Left lung (tissue), 4 donors: ENCODE measurements at regions not wholly inside any gene's neighbourhood (a gene's known extent, or its start where the extent isn't known, plus 50 kb on each side); places are given as distances from the start of the nearest gene placed in this dataset.

ENCODE experiments used
- ATAC-seq: fragments of 200-7000 bp; cut with Tn5 transposase; one replicate; pipeline ENCODE4 v1.9.1; 2020; ENCODE audit warnings: moderate library complexity
- DNase-seq, 4 donors: peaks; one replicate each; pipeline ENCODE4 v3.0.0-alpha.2; 2013 to 2020
- H3K27ac ChIP-seq, 2 donors: fragments of 200-600 bp; sonication (generic) in 1 of 2; one replicate each; pipeline versions ENCODE4 v1.5.0 to v1.8.0; 2020 to 2021
- H3K27me3 ChIP-seq, 2 donors: fragments of 200-600 bp; sonication (generic) in 1 of 2; one replicate each; pipeline versions ENCODE4 v1.5.0 to v1.8.0; 2020 to 2021
- H3K36me3 ChIP-seq, 2 donors: fragments of 200-600 bp; sonication (generic) in 1 of 2; one replicate each; pipeline versions ENCODE4 v1.5.0 to v1.8.0; 2020 to 2021
- H3K4me1 ChIP-seq, 2 donors: fragments of 200-600 bp; one replicate each; pipeline ENCODE4 v1.8.0; 2021
- H3K4me3 ChIP-seq, 2 donors: fragments of 200-600 bp; sonication (generic) in 1 of 2; one replicate each; pipeline versions ENCODE4 v1.5.0 to v1.8.0; 2020 to 2021; ENCODE audit warnings: mild to moderate bottlenecking in 1 of 2
- H3K9me3 ChIP-seq, 2 donors: fragments of 200-600 bp; sonication (generic) in 1 of 2; one replicate each; pipeline versions ENCODE4 v1.5.0 to v1.8.0; 2020 to 2021
- intact Hi-C, 2 donors: fragments of 100-400 bp; cut with DNase I; formaldehyde crosslinking; loops; one replicate each; pipeline versions ENCODE4 v1.11.2 to v1.14.2; 2022
- TF ChIP-seq, protein P1 (sequence below), 2 donors: fragments of 200-600 bp; sonication (generic) in 1 of 2; IDR thresholded peaks; one replicate each; pipeline versions ENCODE4 v1.5.0 to v1.8.0; 2021; ENCODE audit warnings: antibody characterized with exemption in 2 of 2
- donor health status: DM: no; HTN: yes; CAD: no.
- donor health status: DM: no; HTN: no; CAD: no.

- TF ChIP-seq, protein P1, sequence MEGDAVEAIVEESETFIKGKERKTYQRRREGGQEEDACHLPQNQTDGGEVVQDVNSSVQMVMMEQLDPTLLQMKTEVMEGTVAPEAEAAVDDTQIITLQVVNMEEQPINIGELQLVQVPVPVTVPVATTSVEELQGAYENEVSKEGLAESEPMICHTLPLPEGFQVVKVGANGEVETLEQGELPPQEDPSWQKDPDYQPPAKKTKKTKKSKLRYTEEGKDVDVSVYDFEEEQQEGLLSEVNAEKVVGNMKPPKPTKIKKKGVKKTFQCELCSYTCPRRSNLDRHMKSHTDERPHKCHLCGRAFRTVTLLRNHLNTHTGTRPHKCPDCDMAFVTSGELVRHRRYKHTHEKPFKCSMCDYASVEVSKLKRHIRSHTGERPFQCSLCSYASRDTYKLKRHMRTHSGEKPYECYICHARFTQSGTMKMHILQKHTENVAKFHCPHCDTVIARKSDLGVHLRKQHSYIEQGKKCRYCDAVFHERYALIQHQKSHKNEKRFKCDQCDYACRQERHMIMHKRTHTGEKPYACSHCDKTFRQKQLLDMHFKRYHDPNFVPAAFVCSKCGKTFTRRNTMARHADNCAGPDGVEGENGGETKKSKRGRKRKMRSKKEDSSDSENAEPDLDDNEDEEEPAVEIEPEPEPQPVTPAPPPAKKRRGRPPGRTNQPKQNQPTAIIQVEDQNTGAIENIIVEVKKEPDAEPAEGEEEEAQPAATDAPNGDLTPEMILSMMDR (IDR thresholded peaks at IDR 0.05) = no peak
- peaks cover 0 to 7% of the 10 kb centered on the region in 2 donors for H3K27me3 ChIP-seq
- H3K27ac ChIP-seq = no peak overlapping the region
- intact Hi-C loops = no loop called here
- H3K36me3 ChIP-seq = no peaks in the 10 kb centered on the region
- no peaks in the 10 kb centered on the region for H3K9me3 ChIP-seq
- DNase-seq = peak in 2 of 4 donors; percentile 41 to 67
- H3K4me1 ChIP-seq = peaks cover 0 to 13% of the 10 kb centered on the region in 2 donors
- H3K4me3 ChIP-seq = peak overlapping the region in 1 of 2 donors; percentile 10
- ATAC-seq = peak; percentile 72
Measured at GRCh38 chr3:72288955-72289691, 504.2 kb upstream of the PROK2 start.

GRCh38 chr3:72287956-72288355 lies 503.0 kb upstream of the PROK2 start:
- DNase-seq = no peak
- Histone ChIP-seq H3K27me3 (peaks cover 0 to 7% of the 10 kb centered on the region in 2 donors), H3K36me3 (no peaks in the 10 kb centered on the region), H3K4me1 (peaks cover 0 to 13% of the 10 kb centered on the region in 2 donors), H3K9me3 (peaks cover 0 to 4% of the 10 kb centered on the region in 2 donors), H3K4me3 (no peak overlapping the region), H3K27ac (no peak overlapping the region)
- TF ChIP-seq, protein P1 (IDR thresholded peaks at IDR 0.05) = no peak
- no peak for ATAC-seq
- intact Hi-C loops = no loop called here

GRCh38 chr3:72285502-72285901 lies 500.6 kb upstream of the PROK2 start:
- Histone ChIP-seq H3K4me1 (peaks cover 0 to 13% of the 10 kb centered on the region in 2 donors), H3K36me3 (no peaks in the 10 kb centered on the region), H3K27ac (no peak overlapping the region), H3K4me3 (no peak overlapping the region), H3K9me3 (peaks cover 0 to 9% of the 10 kb centered on the region in 2 donors), H3K27me3 (no peaks in the 10 kb centered on the region)
- TF ChIP-seq, protein P1 (IDR thresholded peaks at IDR 0.05) = no peak
- DNase-seq (no peak), ATAC-seq (no peak)
- intact Hi-C loops = no loop called here

DNA sequence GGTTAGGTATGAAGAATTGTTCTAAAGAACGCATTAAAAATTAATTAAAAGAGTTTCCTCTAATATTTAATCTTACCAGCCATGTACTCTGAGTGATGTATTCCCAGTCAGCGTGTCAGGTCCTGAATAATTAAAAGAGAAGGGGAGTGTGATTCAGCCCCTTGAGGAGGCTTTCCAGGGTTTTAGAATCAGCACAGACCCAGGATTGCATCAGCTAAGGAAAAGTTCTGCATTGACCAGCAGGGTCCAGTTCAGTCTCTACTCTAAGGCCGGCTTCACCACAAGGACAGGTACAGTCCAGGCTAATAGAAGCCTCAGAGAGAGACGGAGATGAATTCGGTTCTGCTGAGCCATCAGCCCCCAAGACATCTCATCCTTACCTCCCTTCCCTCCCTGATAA lies 499.5 kb upstream of the PROK2 start:
- intact Hi-C loops = no loop called here
- no peak for ATAC-seq
- no peaks in the 10 kb centered on the region for H3K27me3 ChIP-seq
- no peak overlapping the region for H3K4me3 ChIP-seq
- TF ChIP-seq, protein P1 (IDR thresholded peaks at IDR 0.05) = no peak
- peaks cover 0 to 9% of the 10 kb centered on the region in 2 donors for H3K9me3 ChIP-seq
- no peaks in the 10 kb centered on the region for H3K36me3 ChIP-seq
- no peak for DNase-seq
- H3K27ac ChIP-seq = no peak overlapping the region
- peaks cover 0 to 10% of the 10 kb centered on the region in 2 donors for H3K4me1 ChIP-seq

DNA sequence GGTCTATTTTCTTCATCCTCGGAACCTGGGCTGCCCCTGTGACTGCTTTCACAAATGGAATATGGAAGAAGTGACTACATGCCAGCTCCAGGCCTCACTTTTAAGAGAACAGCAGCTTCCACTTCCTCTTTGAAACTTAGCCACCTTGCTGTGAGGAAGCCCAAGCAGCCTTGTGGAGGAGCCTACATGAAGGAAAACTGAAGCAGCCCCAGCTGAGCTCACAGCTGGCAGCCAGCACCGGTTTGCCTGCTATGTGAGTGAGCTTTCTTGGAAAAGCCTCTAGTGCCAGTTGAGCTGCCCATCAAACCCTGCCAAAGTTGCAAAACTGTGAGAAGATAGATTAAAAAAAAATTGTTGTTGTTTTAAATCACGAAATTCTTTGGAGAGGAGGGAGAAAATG lies 498.0 kb upstream of the PROK2 start:
- TF ChIP-seq, protein P1 (IDR thresholded peaks at IDR 0.05) = no peak
- Histone ChIP-seq H3K36me3 (no peaks in the 10 kb centered on the region), H3K4me1 (no peaks in the 10 kb centered on the region), H3K9me3 (peaks cover 0 to 9% of the 10 kb centered on the region in 2 donors), H3K27me3 (no peaks in the 10 kb centered on the region), H3K4me3 (no peak overlapping the region), H3K27ac (no peak overlapping the region)
- ATAC-seq (no peak), DNase-seq (no peak)
- intact Hi-C loops = no loop called here
